ENCODE measurements at regions not wholly inside any gene's neighbourhood (a gene's known extent, or its start where the extent isn't known, plus 50 kb on each side); places are given as distances from the start of the nearest gene placed in this dataset.
A peak's percentile ranks its signal among the peaks of the same experiment; 100 is the strongest.

DNA sequence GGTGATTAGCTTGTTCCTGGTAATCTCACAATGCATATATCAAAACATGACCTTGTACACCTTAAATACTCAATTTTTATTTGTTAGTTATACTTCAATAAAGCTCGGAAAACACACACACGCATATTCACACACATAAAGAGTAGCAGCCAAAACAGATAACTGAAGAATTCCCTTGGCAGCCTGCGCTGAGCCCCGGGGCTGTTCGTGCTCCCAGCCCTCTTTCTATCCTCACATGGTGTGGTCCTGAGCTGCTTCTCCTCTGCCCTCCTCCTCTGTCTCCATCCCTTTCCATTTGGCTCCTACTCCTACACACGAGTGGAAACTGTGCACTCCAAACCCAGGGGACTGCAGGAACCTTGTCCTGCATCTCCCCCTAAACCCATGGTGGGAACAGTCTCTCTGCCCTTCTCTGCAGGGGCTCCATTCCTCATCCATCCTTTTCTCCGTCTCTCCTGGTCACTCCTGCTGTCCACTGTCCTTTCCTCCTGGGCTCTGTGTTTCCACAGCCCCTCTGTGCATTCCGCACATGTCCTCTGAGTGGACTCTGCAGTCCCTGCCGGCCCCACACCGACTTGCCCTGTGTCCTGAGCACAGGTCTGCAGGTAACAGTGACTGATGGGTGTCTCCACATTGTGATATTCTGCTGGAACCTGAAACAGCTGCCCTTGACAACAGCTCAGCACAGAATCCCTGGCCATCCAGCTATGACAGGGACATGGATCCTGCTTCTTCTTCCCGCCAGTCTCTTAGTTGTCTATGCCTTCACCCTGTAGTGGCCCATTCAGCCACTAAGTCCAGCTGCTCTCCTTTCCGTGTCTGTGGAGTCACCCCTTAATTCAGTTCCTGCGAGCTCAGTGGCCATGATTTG, 216.8 kb upstream of the ZNF32 start:
- no peak for DNase-seq (ENCODE audit: low read depth, low spot score)

DNA sequence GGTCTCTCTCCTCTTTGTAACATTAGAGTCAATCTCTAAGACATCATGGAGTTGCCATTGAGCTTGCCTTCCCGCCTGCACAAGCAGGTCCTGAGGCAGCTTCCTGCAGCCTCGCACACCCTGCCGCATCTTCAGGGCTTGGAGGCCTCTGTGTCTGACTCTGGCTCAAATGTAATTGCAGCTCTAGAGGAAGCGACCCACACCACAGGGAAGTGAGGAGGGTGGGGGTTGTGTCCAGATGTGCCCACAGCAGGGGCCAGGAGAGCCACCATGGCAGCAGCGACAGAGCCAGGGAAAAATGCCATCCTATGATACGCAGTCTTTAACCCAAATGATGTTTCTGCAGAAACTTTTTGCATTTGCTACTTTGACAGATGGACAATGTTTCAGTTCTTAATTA, 216.0 kb upstream of the ZNF32 start:
- in situ Hi-C loops (cut with HindIII; ENCODE audit: low sequenced_read_pairs), result no loop called here
- TF ChIP-seq, protein P1, sequence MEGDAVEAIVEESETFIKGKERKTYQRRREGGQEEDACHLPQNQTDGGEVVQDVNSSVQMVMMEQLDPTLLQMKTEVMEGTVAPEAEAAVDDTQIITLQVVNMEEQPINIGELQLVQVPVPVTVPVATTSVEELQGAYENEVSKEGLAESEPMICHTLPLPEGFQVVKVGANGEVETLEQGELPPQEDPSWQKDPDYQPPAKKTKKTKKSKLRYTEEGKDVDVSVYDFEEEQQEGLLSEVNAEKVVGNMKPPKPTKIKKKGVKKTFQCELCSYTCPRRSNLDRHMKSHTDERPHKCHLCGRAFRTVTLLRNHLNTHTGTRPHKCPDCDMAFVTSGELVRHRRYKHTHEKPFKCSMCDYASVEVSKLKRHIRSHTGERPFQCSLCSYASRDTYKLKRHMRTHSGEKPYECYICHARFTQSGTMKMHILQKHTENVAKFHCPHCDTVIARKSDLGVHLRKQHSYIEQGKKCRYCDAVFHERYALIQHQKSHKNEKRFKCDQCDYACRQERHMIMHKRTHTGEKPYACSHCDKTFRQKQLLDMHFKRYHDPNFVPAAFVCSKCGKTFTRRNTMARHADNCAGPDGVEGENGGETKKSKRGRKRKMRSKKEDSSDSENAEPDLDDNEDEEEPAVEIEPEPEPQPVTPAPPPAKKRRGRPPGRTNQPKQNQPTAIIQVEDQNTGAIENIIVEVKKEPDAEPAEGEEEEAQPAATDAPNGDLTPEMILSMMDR (IDR thresholded peaks at IDR 0.05; ENCODE audit: low read depth, low read length), result no peak
- no peak for DNase-seq (ENCODE audit: low read depth, low spot score)
- no peak overlapping the region for H3K4me3 ChIP-seq (ENCODE audit: low read depth, low read length)

More for the DNA sequence above, 216.8 kb upstream of the ZNF32 start:
- in situ Hi-C loops (cut with HindIII; ENCODE audit: low sequenced_read_pairs), result no loop called here
- TF ChIP-seq, protein P1 (IDR thresholded peaks at IDR 0.05; ENCODE audit: low read depth, low read length), result no peak
- H3K4me3 ChIP-seq (ENCODE audit: low read depth, low read length), result no peak overlapping the region

DNA sequence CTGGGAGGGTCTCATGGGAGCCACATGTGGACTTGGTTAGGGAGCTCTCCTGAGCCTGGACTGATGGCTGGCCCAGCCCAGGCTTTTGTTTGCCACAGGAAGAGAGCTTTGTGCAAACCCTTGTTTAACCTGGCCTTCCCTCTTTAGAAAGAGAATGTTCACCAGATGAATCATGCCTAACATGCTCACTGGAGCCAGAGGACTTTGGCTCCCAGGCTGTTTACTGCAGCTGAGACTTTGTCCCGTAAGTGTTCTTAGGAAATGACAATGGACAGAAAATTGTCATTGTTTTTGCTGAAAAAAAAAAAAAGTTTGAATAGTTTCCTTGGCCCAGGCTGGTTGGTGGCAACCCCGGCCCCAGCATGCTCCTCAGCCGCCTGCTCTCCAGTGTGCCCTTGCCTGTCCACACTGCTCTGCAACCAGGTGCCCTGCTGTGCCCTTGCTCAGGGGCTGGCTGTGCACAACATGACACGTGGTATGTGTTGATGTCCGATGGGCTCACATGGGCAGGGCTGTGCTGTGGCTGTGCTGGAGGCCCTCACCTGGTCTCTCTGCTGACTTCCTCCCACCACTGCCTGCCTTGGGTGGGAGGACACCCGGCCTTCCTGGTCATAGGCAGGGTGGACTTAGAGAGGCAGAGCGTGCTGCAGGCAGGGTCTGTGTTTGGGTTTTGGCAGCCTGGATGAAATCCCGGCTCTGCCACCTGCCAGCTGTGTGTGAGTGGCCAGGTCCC, 215.3 kb upstream of the ZNF32 start:
- TF ChIP-seq, protein P1 (IDR thresholded peaks at IDR 0.05; ENCODE audit: low read depth, low read length), result no peak
- peak; percentile 83 for DNase-seq (ENCODE audit: low read depth, low spot score)
- in situ Hi-C loops (cut with HindIII; ENCODE audit: low sequenced_read_pairs), result no loop called here
- H3K4me3 ChIP-seq (ENCODE audit: low read depth, low read length), result no peak overlapping the region

DNA sequence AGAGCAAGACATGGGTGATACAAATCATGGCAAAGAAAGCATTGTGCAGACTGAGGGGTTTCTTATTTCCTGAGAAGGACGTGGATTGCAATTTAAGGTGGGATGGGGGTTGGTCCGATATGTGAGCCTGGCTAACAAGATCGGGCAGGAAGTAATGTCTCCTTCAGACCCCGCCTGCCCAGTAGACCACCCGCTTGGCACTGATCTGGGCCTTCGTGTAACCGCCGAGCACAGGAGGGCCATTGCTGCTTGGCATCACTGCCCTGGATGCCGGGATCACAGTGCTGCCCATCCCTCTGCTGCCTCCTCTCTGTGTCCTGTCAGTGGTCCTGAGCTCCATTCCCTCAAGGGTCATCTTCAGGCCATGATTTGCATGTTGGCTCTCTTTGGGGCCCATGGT, 214.6 kb upstream of the ZNF32 start:
- TF ChIP-seq, protein P1 (IDR thresholded peaks at IDR 0.05; ENCODE audit: low read depth, low read length), result no peak
- in situ Hi-C loops (cut with HindIII; ENCODE audit: low sequenced_read_pairs), result no loop called here
- H3K4me3 ChIP-seq (ENCODE audit: low read depth, low read length), result no peak overlapping the region
- no peak for DNase-seq (ENCODE audit: low read depth, low spot score)

DNA sequence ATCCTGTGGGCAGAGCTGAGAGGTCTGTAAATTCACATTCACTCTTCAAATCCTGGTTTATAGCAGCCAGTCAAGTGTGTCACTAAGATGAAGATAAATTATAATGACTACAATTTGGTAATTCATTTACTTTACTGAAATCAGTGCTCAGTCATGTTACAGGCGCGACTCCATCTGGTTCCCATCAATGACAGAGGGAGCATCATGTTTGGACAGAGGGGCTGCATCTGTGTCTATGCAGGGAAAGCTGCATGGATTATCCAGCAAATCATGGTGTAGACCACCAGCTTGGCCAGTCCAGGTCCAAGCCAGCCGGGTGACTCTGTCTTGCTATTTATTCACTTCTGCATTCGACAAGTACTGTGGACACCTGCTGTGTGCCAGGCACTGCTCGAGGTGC, 214.1 kb upstream of the ZNF32 start:
- H3K4me3 ChIP-seq (ENCODE audit: low read depth, low read length), result no peak overlapping the region
- TF ChIP-seq, protein P1 (IDR thresholded peaks at IDR 0.05; ENCODE audit: low read depth, low read length), result no peak
- in situ Hi-C loops (cut with HindIII; ENCODE audit: low sequenced_read_pairs), result no loop called here
- DNase-seq (ENCODE audit: low read depth, low spot score), result no peak

DNA sequence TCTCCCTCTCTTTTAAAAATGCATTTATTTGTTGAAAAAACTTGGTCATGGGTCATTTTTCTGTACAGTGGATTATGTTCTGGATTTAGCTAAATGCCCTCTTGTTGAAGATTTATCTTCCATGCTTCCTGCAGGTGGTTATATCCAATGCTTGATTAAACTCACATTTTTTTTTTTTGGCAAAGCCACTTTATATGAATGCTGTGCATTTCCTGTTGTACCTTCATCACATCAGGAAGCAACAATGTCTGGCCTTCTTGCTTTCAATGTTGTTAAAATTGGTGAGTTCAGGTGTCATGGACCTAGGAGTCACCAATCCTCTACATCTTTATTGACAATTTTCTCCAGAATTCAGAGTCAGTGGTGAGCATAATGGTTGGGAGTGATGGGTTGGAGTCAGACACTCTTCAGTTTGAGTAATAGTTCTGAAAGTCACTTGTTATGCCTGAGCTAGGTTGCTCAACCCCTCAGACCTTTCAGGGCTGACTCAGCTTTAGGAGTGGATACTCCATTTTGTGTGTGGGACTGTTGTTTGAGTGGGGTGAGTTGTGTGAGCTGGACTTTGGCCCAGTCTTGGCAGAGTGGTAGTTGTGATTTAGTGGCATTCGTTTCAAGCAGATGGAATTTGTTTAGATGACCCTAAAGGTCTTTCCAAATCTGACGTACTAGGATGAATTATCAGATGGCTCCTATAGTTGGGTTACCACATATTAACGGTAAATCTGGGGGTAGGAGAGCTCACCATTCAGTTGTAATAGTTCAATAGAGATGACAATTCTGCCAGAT, 213.5 kb upstream of the ZNF32 start:
- in situ Hi-C loops (cut with HindIII; ENCODE audit: low sequenced_read_pairs), result no loop called here
- DNase-seq (ENCODE audit: low read depth, low spot score), result peak; percentile 82
- no peak overlapping the region for H3K4me3 ChIP-seq (ENCODE audit: low read depth, low read length)
- TF ChIP-seq, protein P1 (IDR thresholded peaks at IDR 0.05; ENCODE audit: low read depth, low read length), result no peak
